WTC11 (cell line): ENCODE measurements at regions not wholly inside any gene's neighbourhood (a gene's known extent, or its start where the extent isn't known, plus 50 kb on each side); places are given as distances from the start of the nearest gene placed in this dataset.

Experiments
- ATAC-seq: fragments of 200-7000 bp; cut with Tn5 transposase; 2 replicates; pipeline ENCODE4 v1.10.0; 2021; ENCODE audit warnings: mild to moderate bottlenecking, moderate library complexity
- CTCF ChIA-PET: fragments of 300-600 bp; sonication (Branson Sonifier 250); formaldehyde crosslinking; loops from one replicate; lab custom pipeline; 2021; ENCODE audit warnings: antibody characterized with exemption; lab: Charles Lee
- POLR2A ChIA-PET: fragments of 350-600 bp; sonication (Branson Sonifier 250); formaldehyde crosslinking; loops from one replicate; lab custom pipeline; 2021; ENCODE audit warnings: antibody characterized with exemption; lab: Charles Lee
- DNase-seq: peaks from one replicate; pipeline ENCODE4 v3.0.0; 2021; ENCODE audit warnings: low spot score
- H3K27ac Mint-ChIP-seq: 2 replicates; pipeline ENCODE4 v1.8.0; 2021; ENCODE audit warnings: mixed read lengths
- H3K27me3 Mint-ChIP-seq: 2 replicates; pipeline ENCODE4 v1.8.0; 2021; ENCODE audit warnings: low read depth, mild to moderate bottlenecking, moderate library complexity, mixed read lengths
- H3K36me3 Mint-ChIP-seq: 2 replicates; pipeline ENCODE4 v1.8.0; 2021; ENCODE audit warnings: mixed read lengths
- H3K4me1 Mint-ChIP-seq: 2 replicates; pipeline ENCODE4 v1.8.0; 2022; ENCODE audit warnings: mixed read lengths
- H3K4me3 Mint-ChIP-seq: 2 replicates; pipeline ENCODE4 v1.8.0; 2021; ENCODE audit warnings: mild to moderate bottlenecking, moderate library complexity, mixed read lengths
- H3K9me3 Mint-ChIP-seq: 2 replicates; pipeline ENCODE4 v1.8.0; 2021; ENCODE audit warnings: mixed read lengths
- ATF1 ChIP-seq: sonication (generic); formaldehyde crosslinking; IDR thresholded peaks from 2 replicates; pipeline ENCODE4 v1.8.1; 2023; ENCODE audit warnings: mild to moderate bottlenecking, moderate library complexity, missing genetic modification reagents
- CBFB ChIP-seq: sonication (generic); formaldehyde crosslinking; IDR thresholded peaks from 2 replicates; pipeline ENCODE4 v1.8.1; 2022; ENCODE audit warnings: mild to moderate bottlenecking, low read depth, missing genetic modification reagents
- CTCF ChIP-seq: fragments of 200-600 bp; IDR thresholded peaks from 2 replicates; pipeline ENCODE4 v1.8.0; 2022; ENCODE audit warnings: antibody characterized with exemption
- E2F5 ChIP-seq: sonication (generic); formaldehyde crosslinking; IDR thresholded peaks from 2 replicates; pipeline ENCODE4 v1.8.1; 2022; ENCODE audit warnings: mild to moderate bottlenecking, moderate library complexity, missing genetic modification reagents
- ELF4 ChIP-seq: sonication (generic); formaldehyde crosslinking; IDR thresholded peaks from 2 replicates; pipeline ENCODE4 v1.8.1; 2022; ENCODE audit warnings: low read depth, mild to moderate bottlenecking, moderate library complexity, missing genetic modification reagents
- ETV6 ChIP-seq: sonication (generic); formaldehyde crosslinking; IDR thresholded peaks from 2 replicates; pipeline ENCODE4 v1.8.1; 2022; ENCODE audit warnings: mild to moderate bottlenecking, missing genetic modification reagents
- FOXJ3 ChIP-seq: sonication (generic); formaldehyde crosslinking; IDR thresholded peaks from 2 replicates; pipeline ENCODE4 v1.9.0; 2021; ENCODE audit warnings: missing genetic modification reagents, mild to moderate bottlenecking, borderline replicate concordance
- HMGXB4 ChIP-seq: sonication (generic); formaldehyde crosslinking; IDR thresholded peaks from 2 replicates; pipeline ENCODE4 v1.8.1; 2023; ENCODE audit warnings: mild to moderate bottlenecking, moderate library complexity, missing genetic modification reagents
- MAX ChIP-seq: sonication (generic); formaldehyde crosslinking; IDR thresholded peaks from 2 replicates; pipeline ENCODE4 v1.8.0; 2022; ENCODE audit warnings: mild to moderate bottlenecking, missing genetic modification reagents
- NR2C2 ChIP-seq: sonication (generic); formaldehyde crosslinking; IDR thresholded peaks from 2 replicates; pipeline ENCODE4 v1.8.0; 2022; ENCODE audit warnings: mild to moderate bottlenecking, missing genetic modification reagents
- NR3C1 ChIP-seq: sonication (generic); formaldehyde crosslinking; conservative IDR thresholded peaks from 2 replicates; pipeline ENCODE4 v1.8.1; 2023; ENCODE audit warnings: low read depth, mild to moderate bottlenecking, missing genetic modification reagents
- SMAD3 ChIP-seq: sonication (generic); formaldehyde crosslinking; IDR thresholded peaks from 2 replicates; pipeline ENCODE4 v1.8.0; 2022; ENCODE audit warnings: missing genetic modification reagents, mild to moderate bottlenecking, borderline replicate concordance
- SMAD4 ChIP-seq: sonication (generic); formaldehyde crosslinking; IDR thresholded peaks from 2 replicates; pipeline ENCODE4 v1.8.0; 2022; ENCODE audit warnings: mild to moderate bottlenecking, missing genetic modification reagents
- TEAD1 ChIP-seq: sonication (generic); formaldehyde crosslinking; IDR thresholded peaks from 2 replicates; pipeline ENCODE4 v1.8.0; 2022; ENCODE audit warnings: mild to moderate bottlenecking, missing genetic modification reagents
- TP53 ChIP-seq: sonication (generic); formaldehyde crosslinking; IDR thresholded peaks from 2 replicates; pipeline ENCODE4 v1.8.1; 2023; ENCODE audit warnings: mild to moderate bottlenecking, missing genetic modification reagents
- ZNF121 ChIP-seq: sonication (generic); formaldehyde crosslinking; IDR thresholded peaks from 2 replicates; pipeline ENCODE4 v1.8.0; 2023; ENCODE audit warnings: missing genetic modification reagents
- ZNF317 ChIP-seq: sonication (generic); formaldehyde crosslinking; IDR thresholded peaks from 2 replicates; pipeline ENCODE4 v1.8.1; 2023; ENCODE audit warnings: low read depth, mild to moderate bottlenecking, moderate library complexity, missing genetic modification reagents, borderline replicate concordance
- ZNF396 ChIP-seq: fragments of 250-450 bp; sonication (Bioruptor Pico); IDR thresholded peaks from 2 replicates; pipeline ENCODE4 v1.8.0; 2021; ENCODE audit warnings: mild to moderate bottlenecking, moderate library complexity, borderline replicate concordance
- ZNF425 ChIP-seq: fragments of 250-450 bp; sonication (Bioruptor Pico); conservative IDR thresholded peaks from 2 replicates; pipeline ENCODE4 v1.9.0; 2021; ENCODE audit warnings: mild to moderate bottlenecking
- ZNF671 ChIP-seq: fragments of 250-450 bp; sonication (Bioruptor Pico); IDR thresholded peaks from 2 replicates; pipeline ENCODE4 v1.8.0; 2021; ENCODE audit warnings: mild to moderate bottlenecking
- TF ChIP-seq, protein P1 (sequence below): sonication (generic); formaldehyde crosslinking; IDR thresholded peaks from 2 replicates; pipeline ENCODE4 v1.8.0; 2023; ENCODE audit warnings: mild to moderate bottlenecking, missing genetic modification reagents

- DNase-seq (no peak), ATAC-seq (no peak)
- Mint-ChIP-seq H3K4me3 (no peak overlapping the region), H3K9me3 (no peaks in the 10 kb centered on the region), H3K27me3 (no peaks in the 10 kb centered on the region), H3K36me3 (no peaks in the 10 kb centered on the region), H3K4me1 (peaks cover 30% of the 10 kb centered on the region), H3K27ac (no peak overlapping the region)
- ChIA-PET CTCF (interaction anchor here (0.6 kb wide), 1 partner anchor 95 kb away, joined by 5 read pairs; no protein-coding TSS in a partner anchor), POLR2A (no interaction called here)
- TF ChIP-seq ELF4: no peak
- TF ChIP-seq NR3C1 (CRISPR knock-in tag): no peak
- TF ChIP-seq HMGXB4 (CRISPR knock-in tag): no peak
- TF ChIP-seq ZNF317 (CRISPR knock-in tag): no peak
- TF ChIP-seq ZNF671 (CRISPR knock-in tag): no peak
- no peak for TF ChIP-seq ZNF121 (CRISPR knock-in tag)
Observed at GRCh38 chr6:134621858-134622257, 303.9 kb upstream of the SGK1 start.

GRCh38 chr6:134619789-134620188, 301.9 kb upstream of the SGK1 start:
- TF ChIP-seq NR2C2 (CRISPR knock-in tag): no peak
- TF ChIP-seq, all 79 proteins: peak for 0
- Mint-ChIP-seq H3K4me1 (peaks cover 30% of the 10 kb centered on the region), H3K27me3 (no peaks in the 10 kb centered on the region), H3K9me3 (no peaks in the 10 kb centered on the region), H3K36me3 (no peaks in the 10 kb centered on the region), H3K27ac (no peak overlapping the region), H3K4me3 (no peak overlapping the region)
- DNase-seq (no peak), ATAC-seq (no peak)
- ChIA-PET CTCF (interaction anchor here (1.4 kb wide), 1 partner anchor 203 kb away, joined by 4 read pairs; no protein-coding TSS in a partner anchor), POLR2A (no interaction called here)

- ATAC-seq: no peak
- Mint-ChIP-seq H3K9me3 (no peaks in the 10 kb centered on the region), H3K27me3 (no peaks in the 10 kb centered on the region), H3K4me3 (no peak overlapping the region), H3K4me1 (peaks cover 30% of the 10 kb centered on the region), H3K36me3 (no peaks in the 10 kb centered on the region), H3K27ac (no peak overlapping the region)
- ChIA-PET CTCF (no interaction called here), POLR2A (no interaction called here)
- no peak for DNase-seq
- TF ChIP-seq CBFB (CRISPR knock-in tag) (no peak), SMAD4 (CRISPR knock-in tag) (no peak), FOXJ3 (CRISPR knock-in tag) (no peak), SMAD3 (CRISPR knock-in tag) (no peak), CTCF (no peak), E2F5 (CRISPR knock-in tag) (no peak), MAX (CRISPR knock-in tag) (no peak), TP53 (CRISPR knock-in tag) (no peak), ZNF396 (CRISPR knock-in tag) (no peak), ATF1 (CRISPR knock-in tag) (no peak), ZNF425 (CRISPR knock-in tag) (no peak), TEAD1 (CRISPR knock-in tag) (no peak), ETV6 (CRISPR knock-in tag) (no peak)
- TF ChIP-seq, protein P1, sequence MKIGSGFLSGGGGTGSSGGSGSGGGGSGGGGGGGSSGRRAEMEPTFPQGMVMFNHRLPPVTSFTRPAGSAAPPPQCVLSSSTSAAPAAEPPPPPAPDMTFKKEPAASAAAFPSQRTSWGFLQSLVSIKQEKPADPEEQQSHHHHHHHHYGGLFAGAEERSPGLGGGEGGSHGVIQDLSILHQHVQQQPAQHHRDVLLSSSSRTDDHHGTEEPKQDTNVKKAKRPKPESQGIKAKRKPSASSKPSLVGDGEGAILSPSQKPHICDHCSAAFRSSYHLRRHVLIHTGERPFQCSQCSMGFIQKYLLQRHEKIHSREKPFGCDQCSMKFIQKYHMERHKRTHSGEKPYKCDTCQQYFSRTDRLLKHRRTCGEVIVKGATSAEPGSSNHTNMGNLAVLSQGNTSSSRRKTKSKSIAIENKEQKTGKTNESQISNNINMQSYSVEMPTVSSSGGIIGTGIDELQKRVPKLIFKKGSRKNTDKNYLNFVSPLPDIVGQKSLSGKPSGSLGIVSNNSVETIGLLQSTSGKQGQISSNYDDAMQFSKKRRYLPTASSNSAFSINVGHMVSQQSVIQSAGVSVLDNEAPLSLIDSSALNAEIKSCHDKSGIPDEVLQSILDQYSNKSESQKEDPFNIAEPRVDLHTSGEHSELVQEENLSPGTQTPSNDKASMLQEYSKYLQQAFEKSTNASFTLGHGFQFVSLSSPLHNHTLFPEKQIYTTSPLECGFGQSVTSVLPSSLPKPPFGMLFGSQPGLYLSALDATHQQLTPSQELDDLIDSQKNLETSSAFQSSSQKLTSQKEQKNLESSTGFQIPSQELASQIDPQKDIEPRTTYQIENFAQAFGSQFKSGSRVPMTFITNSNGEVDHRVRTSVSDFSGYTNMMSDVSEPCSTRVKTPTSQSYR (CRISPR knock-in tag): no peak
Observed at GRCh38 chr6:134619077-134619476, 301.2 kb upstream of the SGK1 start.
